ENCODE measurements at regions not wholly inside any gene's neighbourhood (a gene's known extent, or its start where the extent isn't known, plus 50 kb on each side); places are given as distances from the start of the nearest gene placed in this dataset.

- Histone ChIP-seq H3K36me3 (ENCODE audit: control insufficient read depth, insufficient read depth, low read length) (no peaks in the 10 kb centered on the region), H3K4me3 (ENCODE audit: low read depth, low read length) (no peak overlapping the region), H3K27me3 (ENCODE audit: control insufficient read depth, insufficient read depth, low read length) (no peaks in the 10 kb centered on the region)
- FAIRE-seq = no peak
- DNase-seq (ENCODE audit: low read depth) = peak; percentile 46
- no peak for TF ChIP-seq CTCF (IDR thresholded peaks at IDR 0.05; ENCODE audit: insufficient read depth, low read length, severe bottlenecking)
These were observed 319.2 kb downstream of the SLCO4C1 start for GRCh38 chr5:101976933-101977332.

- no peak for FAIRE-seq
- no peak for DNase-seq (ENCODE audit: low read depth)
- TF ChIP-seq CTCF (IDR thresholded peaks at IDR 0.05; ENCODE audit: insufficient read depth, low read length, severe bottlenecking) = no peak
- Histone ChIP-seq H3K4me3 (ENCODE audit: low read depth, low read length) (no peak overlapping the region), H3K36me3 (ENCODE audit: control insufficient read depth, insufficient read depth, low read length) (no peaks in the 10 kb centered on the region), H3K27me3 (ENCODE audit: control insufficient read depth, insufficient read depth, low read length) (no peaks in the 10 kb centered on the region)
These were observed 326.3 kb downstream of the SLCO4C1 start for GRCh38 chr5:101969742-101970141.

- DNase-seq (ENCODE audit: low read depth) (no peak), FAIRE-seq (no peak)
- Histone ChIP-seq H3K4me3 (ENCODE audit: low read depth, low read length) (no peak overlapping the region), H3K27me3 (ENCODE audit: control insufficient read depth, insufficient read depth, low read length) (no peaks in the 10 kb centered on the region), H3K36me3 (ENCODE audit: control insufficient read depth, insufficient read depth, low read length) (no peaks in the 10 kb centered on the region)
- TF ChIP-seq CTCF (IDR thresholded peaks at IDR 0.05; ENCODE audit: insufficient read depth, low read length, severe bottlenecking) = no peak
These were observed 329.6 kb downstream of the SLCO4C1 start for GRCh38 chr5:101966476-101966875.

- no peak overlapping the region for H3K4me3 ChIP-seq (ENCODE audit: low read depth, low read length)
- FAIRE-seq (no peak), DNase-seq (ENCODE audit: low read depth) (no peak)
- H3K27me3 ChIP-seq (ENCODE audit: control insufficient read depth, insufficient read depth, low read length) = no peaks in the 10 kb centered on the region
- no peaks in the 10 kb centered on the region for H3K36me3 ChIP-seq (ENCODE audit: control insufficient read depth, insufficient read depth, low read length)
- no peak for TF ChIP-seq CTCF (IDR thresholded peaks at IDR 0.05; ENCODE audit: insufficient read depth, low read length, severe bottlenecking)
These were observed 340.2 kb downstream of the SLCO4C1 start for GRCh38 chr5:101955891-101956290.

- H3K27me3 ChIP-seq (ENCODE audit: control insufficient read depth, insufficient read depth, low read length) = no peaks in the 10 kb centered on the region
- no peak overlapping the region for H3K4me3 ChIP-seq (ENCODE audit: low read depth, low read length)
- FAIRE-seq (no peak), DNase-seq (ENCODE audit: low read depth) (no peak)
- TF ChIP-seq CTCF (IDR thresholded peaks at IDR 0.05; ENCODE audit: insufficient read depth, low read length, severe bottlenecking) = no peak
- H3K36me3 ChIP-seq (ENCODE audit: control insufficient read depth, insufficient read depth, low read length) = no peaks in the 10 kb centered on the region
These were observed 346.1 kb downstream of the SLCO4C1 start for GRCh38 chr5:101950019-101950418.

- no peak for TF ChIP-seq CTCF (IDR thresholded peaks at IDR 0.05; ENCODE audit: insufficient read depth, low read length, severe bottlenecking)
- no peaks in the 10 kb centered on the region for H3K27me3 ChIP-seq (ENCODE audit: control insufficient read depth, insufficient read depth, low read length)
- FAIRE-seq = no peak
These were observed 347.5 kb downstream of the SLCO4C1 start for GRCh38 chr5:101948615-101949014.

More at GRCh38 chr5:101948615-101949014, 347.5 kb downstream of the SLCO4C1 start:
- Histone ChIP-seq H3K36me3 (ENCODE audit: control insufficient read depth, insufficient read depth, low read length) (no peaks in the 10 kb centered on the region), H3K4me3 (ENCODE audit: low read depth, low read length) (no peak overlapping the region)
- no peak for DNase-seq (ENCODE audit: low read depth)

Measured in bronchial epithelial cell (primary cell).